Fibroblast of villous mesenchyme (primary cell): ENCODE measurements at regions not wholly inside any gene's neighbourhood (a gene's known extent, or its start where the extent isn't known, plus 50 kb on each side); places are given as distances from the start of the nearest gene placed in this dataset.

Source experiments
- DNase-seq: peaks from one replicate; pipeline ENCODE4 v3.0.0-alpha.2; 2010; ENCODE audit warnings: low read depth
- H3K4me3 ChIP-seq: 2 replicates; pipeline ENCODE4 v1.5.1; 2011; ENCODE audit warnings: low read depth, mild to moderate bottlenecking, low read length
- TF ChIP-seq, protein P1 (sequence below): IDR thresholded peaks from 2 replicates; pipeline ENCODE4 v1.5.1; 2012; ENCODE audit warnings: low read depth, mild to moderate bottlenecking, low read length; ENCODE audit not compliant: insufficient read depth

DNA sequence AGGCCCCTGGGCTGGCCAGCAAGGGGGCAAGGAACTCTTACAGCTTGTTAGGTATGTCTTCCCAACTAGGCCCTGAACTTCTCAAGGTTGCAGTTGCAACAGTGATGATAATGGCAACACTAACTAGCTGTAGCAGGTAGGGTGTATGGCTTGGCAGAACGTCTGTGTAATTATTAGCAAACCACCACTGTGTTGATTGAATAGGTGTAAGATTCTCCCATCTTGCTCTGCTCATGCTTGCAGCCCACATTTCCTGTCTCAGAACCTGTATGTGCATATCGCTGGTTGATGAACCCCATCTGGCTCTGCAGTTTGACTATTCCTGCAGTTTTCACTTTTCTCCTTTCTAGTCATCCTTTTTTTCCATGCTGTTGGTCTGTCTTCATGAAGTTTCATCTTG, 178.8 kb downstream of the KATNAL1 start:
- TF ChIP-seq, protein P1, sequence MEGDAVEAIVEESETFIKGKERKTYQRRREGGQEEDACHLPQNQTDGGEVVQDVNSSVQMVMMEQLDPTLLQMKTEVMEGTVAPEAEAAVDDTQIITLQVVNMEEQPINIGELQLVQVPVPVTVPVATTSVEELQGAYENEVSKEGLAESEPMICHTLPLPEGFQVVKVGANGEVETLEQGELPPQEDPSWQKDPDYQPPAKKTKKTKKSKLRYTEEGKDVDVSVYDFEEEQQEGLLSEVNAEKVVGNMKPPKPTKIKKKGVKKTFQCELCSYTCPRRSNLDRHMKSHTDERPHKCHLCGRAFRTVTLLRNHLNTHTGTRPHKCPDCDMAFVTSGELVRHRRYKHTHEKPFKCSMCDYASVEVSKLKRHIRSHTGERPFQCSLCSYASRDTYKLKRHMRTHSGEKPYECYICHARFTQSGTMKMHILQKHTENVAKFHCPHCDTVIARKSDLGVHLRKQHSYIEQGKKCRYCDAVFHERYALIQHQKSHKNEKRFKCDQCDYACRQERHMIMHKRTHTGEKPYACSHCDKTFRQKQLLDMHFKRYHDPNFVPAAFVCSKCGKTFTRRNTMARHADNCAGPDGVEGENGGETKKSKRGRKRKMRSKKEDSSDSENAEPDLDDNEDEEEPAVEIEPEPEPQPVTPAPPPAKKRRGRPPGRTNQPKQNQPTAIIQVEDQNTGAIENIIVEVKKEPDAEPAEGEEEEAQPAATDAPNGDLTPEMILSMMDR: no peak
- no peak overlapping the region for H3K4me3 ChIP-seq
- DNase-seq: no peak

DNA sequence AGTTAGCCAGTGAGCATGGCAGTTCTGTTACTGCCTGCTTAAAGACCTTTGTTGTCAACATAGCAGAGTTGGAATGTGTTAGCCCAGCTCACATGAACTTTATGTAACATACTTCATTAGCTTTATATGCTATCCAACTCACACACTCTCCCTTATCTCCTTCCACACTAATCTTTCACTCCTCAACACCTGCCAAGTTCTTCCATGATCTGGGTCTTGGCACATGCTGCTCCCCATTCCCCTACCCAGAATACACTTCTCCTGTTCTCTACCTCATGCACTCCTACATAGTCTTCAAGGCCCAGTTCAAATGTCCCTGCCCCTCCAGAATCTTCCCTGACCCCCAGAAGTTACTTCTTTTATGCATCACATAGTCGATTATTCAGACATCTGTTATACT, 179.3 kb downstream of the KATNAL1 start:
- peak; percentile 20 for DNase-seq
- TF ChIP-seq, protein P1: no peak
- H3K4me3 ChIP-seq: no peak overlapping the region

DNA sequence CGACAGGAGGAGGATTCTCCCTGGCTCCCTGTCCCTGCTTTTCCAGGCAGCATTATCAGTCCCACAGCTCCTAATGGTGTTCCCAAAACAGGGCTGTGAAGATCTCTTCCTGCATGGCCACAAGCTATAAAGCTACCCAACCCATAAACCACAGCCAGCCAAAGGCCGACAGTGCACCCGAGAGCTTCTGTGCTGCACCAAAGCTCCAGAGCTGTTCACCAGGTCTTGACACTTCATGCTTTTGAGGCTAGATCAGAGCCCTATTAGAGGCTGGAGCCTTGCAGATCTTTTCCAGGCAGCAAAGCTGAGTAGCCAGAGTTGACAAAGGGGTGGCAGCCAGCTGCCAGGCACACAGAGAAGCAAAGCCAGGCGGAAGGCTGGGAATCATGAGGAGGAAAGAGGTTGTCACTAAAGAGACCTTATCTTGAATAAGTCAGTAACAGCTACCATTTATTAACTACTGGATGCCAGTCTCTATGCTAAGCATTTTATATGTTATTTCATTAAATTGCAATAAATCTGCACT, 180.4 kb downstream of the KATNAL1 start:
- TF ChIP-seq, protein P1: no peak
- no peak overlapping the region for H3K4me3 ChIP-seq
- peak; percentile 79 for DNase-seq

DNA sequence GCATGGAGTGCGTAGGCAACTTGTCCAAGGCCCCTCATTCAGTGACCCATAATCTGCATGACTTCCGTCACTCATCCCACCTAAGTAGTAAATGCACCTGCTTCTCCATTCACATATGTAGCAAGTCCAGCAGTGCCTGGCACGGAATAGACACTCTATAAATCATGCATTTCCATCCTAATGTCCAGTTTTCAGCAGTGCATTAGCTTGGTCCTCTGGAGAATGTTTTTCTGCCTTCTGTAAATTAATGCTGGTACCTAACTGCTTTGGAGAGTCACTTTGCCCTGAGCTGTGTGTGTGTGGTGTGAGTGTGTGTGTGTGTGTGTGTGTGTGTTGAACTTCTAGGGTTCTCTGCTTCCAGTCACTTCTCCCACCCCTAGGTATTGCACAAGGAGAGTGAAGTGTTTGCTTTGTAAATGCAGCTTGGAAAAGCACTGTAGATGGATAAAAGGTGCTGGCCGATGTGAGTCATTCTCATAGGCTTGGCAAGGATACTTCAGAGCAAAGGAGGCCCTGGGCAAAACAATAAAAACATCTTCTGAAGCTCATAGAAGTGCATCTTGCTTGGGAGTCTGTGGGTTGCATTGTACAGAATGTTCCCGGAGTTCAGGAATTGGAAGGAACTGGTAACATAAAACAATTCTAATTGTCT, 181.8 kb downstream of the KATNAL1 start:
- peak; percentile 95 for DNase-seq
- H3K4me3 ChIP-seq: no peak overlapping the region
- TF ChIP-seq, protein P1: no peak

DNA sequence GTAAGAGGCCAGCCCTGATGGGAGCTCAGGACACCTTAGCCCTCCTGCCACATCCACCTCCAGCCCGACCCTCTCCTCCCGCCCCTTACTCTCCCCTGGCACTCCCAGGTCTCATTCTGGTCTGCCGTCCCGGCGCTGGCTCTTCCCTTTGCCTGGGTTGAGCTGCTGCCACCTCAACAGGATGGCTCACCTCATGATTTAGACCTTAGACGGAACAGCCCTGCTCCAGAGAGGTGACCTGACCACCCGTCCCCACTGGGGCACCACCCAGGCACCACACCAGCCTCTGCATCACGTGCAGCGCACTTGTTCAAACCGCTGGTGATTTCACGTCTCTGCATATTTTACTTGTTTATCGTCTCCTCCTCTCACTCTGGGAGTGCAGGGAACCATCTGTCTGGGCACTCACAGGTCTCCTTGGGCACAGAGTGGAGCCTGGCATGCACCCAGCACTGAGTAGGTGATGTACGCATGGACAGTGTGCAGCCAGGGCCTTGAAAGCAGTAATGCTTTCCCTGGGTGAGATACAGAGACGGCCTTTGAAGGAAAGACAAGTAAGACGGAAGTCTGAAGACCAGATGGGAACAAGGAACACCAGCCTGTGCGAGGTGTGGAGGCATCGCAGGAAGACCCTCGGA, 183.1 kb downstream of the KATNAL1 start:
- TF ChIP-seq, protein P1: no peak
- DNase-seq: no peak
- H3K4me3 ChIP-seq: no peak overlapping the region

DNA sequence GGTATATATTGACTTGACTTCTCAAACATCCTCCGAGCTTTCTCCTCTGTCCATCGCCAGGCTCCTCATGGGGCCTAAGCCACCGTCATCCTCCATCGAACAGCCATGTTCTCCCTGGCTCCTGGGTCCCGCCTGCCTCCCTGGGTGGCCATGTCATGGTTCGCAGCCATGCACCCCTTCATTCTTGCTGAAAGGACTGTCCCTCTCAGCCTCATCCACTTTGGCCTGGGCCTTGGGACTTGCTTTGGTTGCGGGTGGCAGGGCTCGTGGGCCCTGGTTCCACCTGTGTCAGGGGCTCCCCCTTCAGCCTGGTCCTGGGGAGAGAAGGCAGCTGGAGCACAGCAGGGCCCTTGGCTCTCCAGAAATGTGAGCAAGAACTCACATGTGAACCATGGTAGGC, 183.8 kb downstream of the KATNAL1 start:
- no peak overlapping the region for H3K4me3 ChIP-seq
- TF ChIP-seq, protein P1: no peak
- no peak for DNase-seq
